Body of pancreas (tissue), 4 donors: ENCODE measurements at regions not wholly inside any gene's neighbourhood (a gene's known extent, or its start where the extent isn't known, plus 50 kb on each side); places are given as distances from the start of the nearest gene placed in this dataset.

Experiments used
- ATAC-seq: fragments of 150-250 bp; one replicate; pipeline ENCODE4 v1.9.1; 2016
- DNase-seq, 4 donors: peaks; one replicate each; pipeline ENCODE4 v3.0.0-alpha.2; 2019
- H3K27ac ChIP-seq, 4 donors: fragments of 200-600 bp; sonication (generic); 1 replicate in 3 of 4; 2 replicates in 1 of 4; pipeline versions ENCODE4 v1.5.1 to v1.6.1; 2016 to 2019; ENCODE audit warnings: mild to moderate bottlenecking in 1 of 4, mixed read lengths in 1 of 4, moderate library complexity in 1 of 4
- H3K27me3 ChIP-seq, 2 donors: fragments of 200-600 bp; sonication (generic); one replicate each; pipeline ENCODE4 v1.6.0; 2016; ENCODE audit warnings: mild to moderate bottlenecking in 1 of 2
- H3K36me3 ChIP-seq, 2 donors: fragments of 200-600 bp; sonication (generic); replicated peaks in 1 of 2; 2 replicates each; pipeline ENCODE4 v1.5.1; 2016; ENCODE audit warnings: low read depth in 2 of 2; ENCODE audit not compliant: insufficient read depth in 1 of 2
- H3K4me1 ChIP-seq: fragments of 200-600 bp; sonication (generic); one replicate; pipeline ENCODE4 v1.6.0; 2016
- H3K4me3 ChIP-seq, 2 donors: fragments of 200-600 bp; sonication (generic); 1 replicate in 1 of 2; 2 replicates in 1 of 2; pipeline ENCODE4 v1.5.1; 2016 to 2019
- H3K9me3 ChIP-seq, 3 donors: fragments of 200-600 bp; sonication (generic); 1 replicate in 2 of 3; 2 replicates in 1 of 3; pipeline ENCODE4 v1.5.1; 2016
- CTCF ChIP-seq, 7 experiments: fragments of 450-650 bp in 4 of 7; fragments of 200-600 bp in 3 of 7; sonication (generic) in 3 of 7; IDR thresholded peaks; one replicate each; pipeline ENCODE4 v1.5.1; 2016 to 2019; ENCODE audit warnings: antibody characterized with exemption in 7 of 7
- POLR2A ChIP-seq, 3 donors: fragments of 450-650 bp; IDR thresholded peaks; one replicate each; pipeline ENCODE4 v1.6.1; 2016; ENCODE audit warnings: antibody characterized with exemption in 3 of 3, mild to moderate bottlenecking in 2 of 3
- WGBS, 2 donors: methylation state at CpG; one replicate each; pipeline ENCODE4 v1.1.5; 2017; 5-methylcytosine and 5-hydroxymethylcytosine counted together
- intact Hi-C: fragments of 100-400 bp; cut with DNase I; formaldehyde crosslinking; loops from one replicate; pipeline ENCODE4 v1.15.1; 2023

GRCh38 chr1:230541306-230541705, 101.0 kb upstream of the COG2 start:
- Histone ChIP-seq H3K27ac (no peak overlapping the region), H3K4me3 (no peak overlapping the region), H3K27me3 (no peaks in the 10 kb centered on the region), H3K36me3 (no peaks in the 10 kb centered on the region), H3K4me1 (no peaks in the 10 kb centered on the region), H3K9me3 (no peaks in the 10 kb centered on the region)
- TF ChIP-seq CTCF (IDR thresholded peaks at IDR 0.05) (no peak), POLR2A (IDR thresholded peaks at IDR 0.05) (no peak)
- 54 to 60% methylated on average over 2 of the region's 2 CpGs for WGBS, 2 donors
- DNase-seq = no peak
- ATAC-seq = no peak
- intact Hi-C loops = no loop called here

- Histone ChIP-seq H3K9me3 (no peaks in the 10 kb centered on the region), H3K4me3 (no peak overlapping the region), H3K4me1 (no peaks in the 10 kb centered on the region), H3K27me3 (no peaks in the 10 kb centered on the region), H3K36me3 (no peaks in the 10 kb centered on the region), H3K27ac (no peak overlapping the region)
- intact Hi-C loops = no loop called here
- DNase-seq (no peak), ATAC-seq (no peak)
- no peak for TF ChIP-seq CTCF (IDR thresholded peaks at IDR 0.05)
- TF ChIP-seq POLR2A (IDR thresholded peaks at IDR 0.05) = no peak
- WGBS, 2 donors = 79 to 89% methylated on average over 6 of the region's 6 CpGs
Measured at GRCh38 chr1:230540421-230541155, 101.7 kb upstream of the COG2 start.

GRCh38 chr1:230537456-230537855, 104.8 kb upstream of the COG2 start:
- DNase-seq (no peak), ATAC-seq (no peak)
- Histone ChIP-seq H3K27ac (no peak overlapping the region), H3K36me3 (no peaks in the 10 kb centered on the region), H3K27me3 (no peaks in the 10 kb centered on the region), H3K4me3 (no peak overlapping the region), H3K9me3 (no peaks in the 10 kb centered on the region), H3K4me1 (no peaks in the 10 kb centered on the region)
- intact Hi-C loops = no loop called here
- TF ChIP-seq CTCF (IDR thresholded peaks at IDR 0.05) = no peak
- no peak for TF ChIP-seq POLR2A (IDR thresholded peaks at IDR 0.05)
- WGBS, 2 donors = 84 to 85% methylated on average over 9 of the region's 9 CpGs

GRCh38 chr1:230536641-230537155, 105.6 kb upstream of the COG2 start:
- no peak for DNase-seq
- Histone ChIP-seq H3K4me3 (no peak overlapping the region), H3K27me3 (no peaks in the 10 kb centered on the region), H3K27ac (no peak overlapping the region), H3K4me1 (no peaks in the 10 kb centered on the region), H3K9me3 (no peaks in the 10 kb centered on the region), H3K36me3 (no peaks in the 10 kb centered on the region)
- no peak for ATAC-seq
- no peak for TF ChIP-seq CTCF (IDR thresholded peaks at IDR 0.05)
- TF ChIP-seq POLR2A (IDR thresholded peaks at IDR 0.05) = no peak
- 71 to 79% methylated on average over 1 of the region's 1 CpG for WGBS, 2 donors
- intact Hi-C loops = no loop called here

- no peaks in the 10 kb centered on the region for H3K4me1 ChIP-seq
- DNase-seq (no peak), ATAC-seq (no peak)
- no peaks in the 10 kb centered on the region for H3K36me3 ChIP-seq
- TF ChIP-seq POLR2A (IDR thresholded peaks at IDR 0.05) (no peak), CTCF (IDR thresholded peaks at IDR 0.05) (no peak)
- intact Hi-C loops = no loop called here
- WGBS, 2 donors = 67 to 72% methylated on average over 2 of the region's 2 CpGs
- H3K27me3 ChIP-seq = no peaks in the 10 kb centered on the region
- no peak overlapping the region for H3K27ac ChIP-seq
- H3K4me3 ChIP-seq = no peak overlapping the region
- no peaks in the 10 kb centered on the region for H3K9me3 ChIP-seq
Measured at GRCh38 chr1:230534224-230534623, 108.1 kb upstream of the COG2 start.
